ENCODE measurements at regions not wholly inside any gene's neighbourhood (a gene's known extent, or its start where the extent isn't known, plus 50 kb on each side); places are given as distances from the start of the nearest gene placed in this dataset.

- no peak for TF ChIP-seq CTCF (IDR thresholded peaks at IDR 0.05; ENCODE audit: extremely low read depth, missing control alignments)
- DNase-seq (ENCODE audit: low spot score): no peak
These were observed 214.7 kb downstream of the EMX2 start for GRCh38 chr10:117757086-117757720.

GRCh38 chr10:117759266-117759665 is 216.7 kb downstream of the EMX2 start:
- no peak for DNase-seq (ENCODE audit: low spot score)

GRCh38 chr10:117761695-117762094 is 219.1 kb downstream of the EMX2 start:
- no peak for DNase-seq (ENCODE audit: low spot score)
- TF ChIP-seq CTCF (IDR thresholded peaks at IDR 0.05; ENCODE audit: extremely low read depth, missing control alignments): no peak

More at GRCh38 chr10:117759266-117759665, 216.7 kb downstream of the EMX2 start:
- TF ChIP-seq CTCF (IDR thresholded peaks at IDR 0.05; ENCODE audit: extremely low read depth, missing control alignments): no peak

- no peak for TF ChIP-seq CTCF (IDR thresholded peaks at IDR 0.05; ENCODE audit: extremely low read depth, missing control alignments)
- no peak for DNase-seq (ENCODE audit: low spot score)
These were observed 219.7 kb downstream of the EMX2 start for GRCh38 chr10:117762126-117762818.

- DNase-seq (ENCODE audit: low spot score): no peak
- TF ChIP-seq CTCF (IDR thresholded peaks at IDR 0.05; ENCODE audit: extremely low read depth, missing control alignments): no peak
These were observed 220.2 kb downstream of the EMX2 start for GRCh38 chr10:117762819-117763172.

- no peak for TF ChIP-seq CTCF (IDR thresholded peaks at IDR 0.05; ENCODE audit: extremely low read depth, missing control alignments)
- no peak for DNase-seq (ENCODE audit: low spot score)
These were observed 221.0 kb downstream of the EMX2 start for GRCh38 chr10:117763528-117763927.

GRCh38 chr10:117768333-117769042 is 225.9 kb downstream of the EMX2 start:
- no peak for DNase-seq (ENCODE audit: low spot score)
- TF ChIP-seq CTCF (IDR thresholded peaks at IDR 0.05; ENCODE audit: extremely low read depth, missing control alignments): no peak

Data from GM20000 (cell line).